Stimulated activated CD8-positive, alpha-beta memory T cell treated with anti-CD3 and anti-CD28 coated beads, Interleukin-4, amount 100 ng/mL, for 1 hour (primary cell): ENCODE measurements at regions not wholly inside any gene's neighbourhood (a gene's known extent, or its start where the extent isn't known, plus 50 kb on each side); places are given as distances from the start of the nearest gene placed in this dataset.

Source experiments
- DNase-seq, 2 donors: peaks; one replicate each; pipeline ENCODE4 v3.0.0-alpha.2; 2020; ENCODE audit warnings: low read depth in 2 of 2, low spot score in 1 of 2

- no peak for DNase-seq
These were observed 964.3 kb upstream of the TENM3 start for GRCh38 chr4:181278941-181279340.

GRCh38 chr4:181281451-181281850 lies 961.8 kb upstream of the TENM3 start:
- no peak for DNase-seq

- no peak for DNase-seq
These were observed 954.0 kb upstream of the TENM3 start for GRCh38 chr4:181289198-181289597.

- no peak for DNase-seq
These were observed 951.6 kb upstream of the TENM3 start for GRCh38 chr4:181291615-181292014.

- no peak for DNase-seq
These were observed 950.2 kb upstream of the TENM3 start for GRCh38 chr4:181293014-181293413.

GRCh38 chr4:181293541-181293940 lies 949.7 kb upstream of the TENM3 start:
- DNase-seq = no peak

GRCh38 chr4:181294421-181294820 lies 948.8 kb upstream of the TENM3 start:
- DNase-seq = no peak

GRCh38 chr4:181301735-181302710 lies 941.2 kb upstream of the TENM3 start:
- DNase-seq = no peak

GRCh38 chr4:181307824-181308223 lies 935.4 kb upstream of the TENM3 start:
- no peak for DNase-seq

GRCh38 chr4:181308476-181309312 lies 934.5 kb upstream of the TENM3 start:
- no peak for DNase-seq

- DNase-seq = no peak
These were observed 931.1 kb upstream of the TENM3 start for GRCh38 chr4:181312066-181312465.

GRCh38 chr4:181319629-181320028 lies 923.6 kb upstream of the TENM3 start:
- DNase-seq = no peak

GRCh38 chr4:181323061-181323460 lies 920.1 kb upstream of the TENM3 start:
- no peak for DNase-seq

GRCh38 chr4:181330654-181331201 lies 912.5 kb upstream of the TENM3 start:
- DNase-seq = no peak

GRCh38 chr4:181331214-181331613 lies 912.0 kb upstream of the TENM3 start:
- DNase-seq = no peak

GRCh38 chr4:181345931-181346330 lies 897.3 kb upstream of the TENM3 start:
- DNase-seq = no peak

- DNase-seq = no peak
These were observed 892.4 kb upstream of the TENM3 start for GRCh38 chr4:181350615-181351415.

GRCh38 chr4:181364504-181364903 lies 878.7 kb upstream of the TENM3 start:
- DNase-seq = no peak

- DNase-seq = no peak
These were observed 877.5 kb upstream of the TENM3 start for GRCh38 chr4:181365671-181366070.

GRCh38 chr4:181372014-181372413 lies 871.2 kb upstream of the TENM3 start:
- DNase-seq = no peak

GRCh38 chr4:181376058-181376457 lies 867.1 kb upstream of the TENM3 start:
- no peak for DNase-seq
